Glutamatergic neuron (in vitro differentiated cells): ENCODE measurements at regions not wholly inside any gene's neighbourhood (a gene's known extent, or its start where the extent isn't known, plus 50 kb on each side); places are given as distances from the start of the nearest gene placed in this dataset.

ENCODE experiments used
- DNase-seq: peaks from one replicate; pipeline ENCODE4 v3.0.0; 2022
- H3K27ac Mint-ChIP-seq: one replicate; pipeline ENCODE4 v1.8.0; 2020; ENCODE audit warnings: mild to moderate bottlenecking, mixed read lengths, inconsistent platforms; ENCODE audit not compliant: unreplicated experiment
- H3K27me3 Mint-ChIP-seq: one replicate; pipeline ENCODE4 v1.8.0; 2020; ENCODE audit warnings: mild to moderate bottlenecking, moderate library complexity, mixed read lengths, inconsistent platforms; ENCODE audit not compliant: unreplicated experiment
- H3K36me3 Mint-ChIP-seq: one replicate; pipeline ENCODE4 v1.8.0; 2020; ENCODE audit warnings: mild to moderate bottlenecking, mixed read lengths, inconsistent platforms; ENCODE audit not compliant: unreplicated experiment
- H3K4me1 Mint-ChIP-seq: one replicate; pipeline ENCODE4 v1.8.0; 2020; ENCODE audit warnings: mild to moderate bottlenecking, low read depth, mixed read lengths, inconsistent platforms; ENCODE audit not compliant: unreplicated experiment
- H3K4me3 Mint-ChIP-seq: one replicate; pipeline ENCODE4 v1.8.0; 2020; ENCODE audit warnings: mild to moderate bottlenecking, mixed read lengths, inconsistent platforms; ENCODE audit not compliant: unreplicated experiment
- H3K9me3 Mint-ChIP-seq: one replicate; pipeline ENCODE4 v1.8.0; 2020; ENCODE audit warnings: mild to moderate bottlenecking, moderate library complexity, mixed read lengths, inconsistent platforms; ENCODE audit not compliant: unreplicated experiment
- CTCF ChIP-seq: fragments of 200-600 bp; sonication (generic); IDR thresholded peaks from one replicate; pipeline ENCODE4 v1.5.0; 2021; ENCODE audit not compliant: partially characterized antibody, unreplicated experiment

- H3K9me3 Mint-ChIP-seq = no peaks in the 10 kb centered on the region
- no peaks in the 10 kb centered on the region for H3K27me3 Mint-ChIP-seq
- TF ChIP-seq CTCF = no peak
- no peaks in the 10 kb centered on the region for H3K4me1 Mint-ChIP-seq
- no peak overlapping the region for H3K27ac Mint-ChIP-seq
- no peak overlapping the region for H3K4me3 Mint-ChIP-seq
- H3K36me3 Mint-ChIP-seq = no peaks in the 10 kb centered on the region
- no peak for DNase-seq
These were observed 67.6 kb upstream of the FOXQ1 start for GRCh38 chr6:1244278-1244677.

DNA sequence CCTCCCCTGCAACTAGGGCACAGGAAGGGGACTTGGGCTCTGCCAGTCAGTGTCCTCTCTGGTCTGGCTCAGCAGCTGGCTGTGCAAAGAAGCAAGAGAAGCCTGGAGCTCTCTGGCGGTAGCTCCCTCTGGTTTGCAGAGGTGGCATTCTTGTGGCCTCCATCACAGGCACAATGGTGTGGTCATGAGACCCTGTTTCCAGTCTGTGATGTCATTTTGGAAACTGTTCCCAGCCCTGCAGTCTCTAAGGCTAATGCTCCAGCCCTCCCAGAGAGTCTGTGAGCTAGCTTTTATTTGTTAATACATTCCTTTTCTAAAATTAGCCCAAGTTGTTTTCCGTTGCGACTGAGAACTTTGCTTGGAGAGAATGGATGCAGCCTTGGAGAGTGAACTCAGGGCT lies 69.5 kb upstream of the FOXQ1 start:
- Mint-ChIP-seq H3K27me3 (peaks cover 2% of the 10 kb centered on the region), H3K27ac (no peak overlapping the region), H3K9me3 (no peaks in the 10 kb centered on the region), H3K36me3 (no peaks in the 10 kb centered on the region), H3K4me3 (no peak overlapping the region), H3K4me1 (no peaks in the 10 kb centered on the region)
- TF ChIP-seq CTCF = no peak
- DNase-seq = no peak

- Mint-ChIP-seq H3K4me3 (no peak overlapping the region), H3K27me3 (peaks cover 2% of the 10 kb centered on the region), H3K9me3 (no peaks in the 10 kb centered on the region), H3K4me1 (no peaks in the 10 kb centered on the region), H3K27ac (no peak overlapping the region), H3K36me3 (no peaks in the 10 kb centered on the region)
- no peak for DNase-seq
- no peak for TF ChIP-seq CTCF
These were observed 69.9 kb upstream of the FOXQ1 start for GRCh38 chr6:1242021-1242420.

GRCh38 chr6:1240766-1241318 lies 71.1 kb upstream of the FOXQ1 start:
- Mint-ChIP-seq H3K9me3 (no peaks in the 10 kb centered on the region), H3K27me3 (peaks cover 2% of the 10 kb centered on the region), H3K4me1 (no peaks in the 10 kb centered on the region), H3K4me3 (no peak overlapping the region), H3K36me3 (no peaks in the 10 kb centered on the region), H3K27ac (no peak overlapping the region)
- DNase-seq = no peak
- no peak for TF ChIP-seq CTCF

- DNase-seq = no peak
- H3K27me3 Mint-ChIP-seq = peaks cover 2% of the 10 kb centered on the region
These were observed 72.1 kb upstream of the FOXQ1 start for GRCh38 chr6:1239805-1240204.

More at GRCh38 chr6:1239805-1240204, 72.1 kb upstream of the FOXQ1 start:
- H3K4me1 Mint-ChIP-seq = no peaks in the 10 kb centered on the region
- no peak overlapping the region for H3K27ac Mint-ChIP-seq
- H3K36me3 Mint-ChIP-seq = no peaks in the 10 kb centered on the region
- no peaks in the 10 kb centered on the region for H3K9me3 Mint-ChIP-seq
- H3K4me3 Mint-ChIP-seq = no peak overlapping the region
- TF ChIP-seq CTCF = no peak
